ENCODE measurements at regions not wholly inside any gene's neighbourhood (a gene's known extent, or its start where the extent isn't known, plus 50 kb on each side); places are given as distances from the start of the nearest gene placed in this dataset.

- Histone ChIP-seq H3K27me3 (ENCODE audit: insufficient read depth, low read length, poor library complexity) (no peaks in the 10 kb centered on the region), H3K9me3 (ENCODE audit: insufficient read depth, low read length, severe bottlenecking) (no peaks in the 10 kb centered on the region), H4K20me1 (ENCODE audit: insufficient read depth, low read length) (no peaks in the 10 kb centered on the region), H3K79me2 (ENCODE audit: insufficient read depth, low read length) (no peaks in the 10 kb centered on the region), H3K4me1 (ENCODE audit: insufficient read depth, low read length) (no peaks in the 10 kb centered on the region), H3K9ac (ENCODE audit: low read depth, low read length) (no peak overlapping the region), H3K36me3 (ENCODE audit: insufficient read depth, low read length) (no peaks in the 10 kb centered on the region), H3K4me2 (ENCODE audit: insufficient read depth, low read length) (no peak overlapping the region), H3K27ac (ENCODE audit: low read length) (no peak overlapping the region), H3K4me3 (ENCODE audit: low read depth in 1 of 2, low read length in 2 of 2) (no peak overlapping the region), H2AFZ (ENCODE audit: low read depth, low read length) (no peak overlapping the region)
- no peak for ATAC-seq (ENCODE audit: insufficient read depth, low read depth)
- TF ChIP-seq, protein P1, sequence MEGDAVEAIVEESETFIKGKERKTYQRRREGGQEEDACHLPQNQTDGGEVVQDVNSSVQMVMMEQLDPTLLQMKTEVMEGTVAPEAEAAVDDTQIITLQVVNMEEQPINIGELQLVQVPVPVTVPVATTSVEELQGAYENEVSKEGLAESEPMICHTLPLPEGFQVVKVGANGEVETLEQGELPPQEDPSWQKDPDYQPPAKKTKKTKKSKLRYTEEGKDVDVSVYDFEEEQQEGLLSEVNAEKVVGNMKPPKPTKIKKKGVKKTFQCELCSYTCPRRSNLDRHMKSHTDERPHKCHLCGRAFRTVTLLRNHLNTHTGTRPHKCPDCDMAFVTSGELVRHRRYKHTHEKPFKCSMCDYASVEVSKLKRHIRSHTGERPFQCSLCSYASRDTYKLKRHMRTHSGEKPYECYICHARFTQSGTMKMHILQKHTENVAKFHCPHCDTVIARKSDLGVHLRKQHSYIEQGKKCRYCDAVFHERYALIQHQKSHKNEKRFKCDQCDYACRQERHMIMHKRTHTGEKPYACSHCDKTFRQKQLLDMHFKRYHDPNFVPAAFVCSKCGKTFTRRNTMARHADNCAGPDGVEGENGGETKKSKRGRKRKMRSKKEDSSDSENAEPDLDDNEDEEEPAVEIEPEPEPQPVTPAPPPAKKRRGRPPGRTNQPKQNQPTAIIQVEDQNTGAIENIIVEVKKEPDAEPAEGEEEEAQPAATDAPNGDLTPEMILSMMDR (IDR thresholded peaks at IDR 0.05; ENCODE audit: borderline replicate concordance, extremely low read depth, low read length, poor library complexity, severe bottlenecking) = no peak
- TF ChIP-seq EZH2 (IDR thresholded peaks at IDR 0.05; ENCODE audit: borderline replicate concordance, low read depth, low read length, severe bottlenecking) = no peak
- DNase-seq = no peak
These were observed 343.0 kb upstream of the PCDH15 start for GRCh38 chr10:55144001-55144400.

- no peak overlapping the region for H3K4me2 ChIP-seq (ENCODE audit: insufficient read depth, low read length)
These were observed 340.9 kb upstream of the PCDH15 start for GRCh38 chr10:55141892-55142291.

GRCh38 chr10:55137063-55137462 is 336.0 kb upstream of the PCDH15 start:
- Histone ChIP-seq H3K27ac (ENCODE audit: low read length) (no peak overlapping the region), H2AFZ (ENCODE audit: low read depth, low read length) (no peak overlapping the region), H3K79me2 (ENCODE audit: insufficient read depth, low read length) (no peaks in the 10 kb centered on the region), H3K36me3 (ENCODE audit: insufficient read depth, low read length) (no peaks in the 10 kb centered on the region), H4K20me1 (ENCODE audit: insufficient read depth, low read length) (no peaks in the 10 kb centered on the region), H3K9me3 (ENCODE audit: insufficient read depth, low read length, severe bottlenecking) (no peaks in the 10 kb centered on the region), H3K4me2 (ENCODE audit: insufficient read depth, low read length) (no peak overlapping the region), H3K27me3 (ENCODE audit: insufficient read depth, low read length, poor library complexity) (no peaks in the 10 kb centered on the region), H3K9ac (ENCODE audit: low read depth, low read length) (no peak overlapping the region), H3K4me3 (ENCODE audit: low read depth in 1 of 2, low read length in 2 of 2) (no peak overlapping the region), H3K4me1 (ENCODE audit: insufficient read depth, low read length) (no peaks in the 10 kb centered on the region)
- DNase-seq = no peak
- no peak for ATAC-seq (ENCODE audit: insufficient read depth, low read depth)
- no peak for TF ChIP-seq EZH2 (IDR thresholded peaks at IDR 0.05; ENCODE audit: borderline replicate concordance, low read depth, low read length, severe bottlenecking)
- TF ChIP-seq, protein P1 (IDR thresholded peaks at IDR 0.05; ENCODE audit: borderline replicate concordance, extremely low read depth, low read length, poor library complexity, severe bottlenecking) = no peak

More at GRCh38 chr10:55141892-55142291, 340.9 kb upstream of the PCDH15 start:
- ATAC-seq (ENCODE audit: insufficient read depth, low read depth) (no peak), DNase-seq (no peak)
- Histone ChIP-seq H3K27ac (ENCODE audit: low read length) (no peak overlapping the region), H3K4me1 (ENCODE audit: insufficient read depth, low read length) (no peaks in the 10 kb centered on the region), H3K9me3 (ENCODE audit: insufficient read depth, low read length, severe bottlenecking) (no peaks in the 10 kb centered on the region), H3K79me2 (ENCODE audit: insufficient read depth, low read length) (no peaks in the 10 kb centered on the region), H3K27me3 (ENCODE audit: insufficient read depth, low read length, poor library complexity) (no peaks in the 10 kb centered on the region), H3K36me3 (ENCODE audit: insufficient read depth, low read length) (no peaks in the 10 kb centered on the region), H3K4me3 (ENCODE audit: low read depth in 1 of 2, low read length in 2 of 2) (no peak overlapping the region), H3K9ac (ENCODE audit: low read depth, low read length) (no peak overlapping the region), H2AFZ (ENCODE audit: low read depth, low read length) (no peak overlapping the region), H4K20me1 (ENCODE audit: insufficient read depth, low read length) (no peaks in the 10 kb centered on the region)
- TF ChIP-seq, protein P1 (IDR thresholded peaks at IDR 0.05; ENCODE audit: borderline replicate concordance, extremely low read depth, low read length, poor library complexity, severe bottlenecking) = no peak
- no peak for TF ChIP-seq EZH2 (IDR thresholded peaks at IDR 0.05; ENCODE audit: borderline replicate concordance, low read depth, low read length, severe bottlenecking)

DNA sequence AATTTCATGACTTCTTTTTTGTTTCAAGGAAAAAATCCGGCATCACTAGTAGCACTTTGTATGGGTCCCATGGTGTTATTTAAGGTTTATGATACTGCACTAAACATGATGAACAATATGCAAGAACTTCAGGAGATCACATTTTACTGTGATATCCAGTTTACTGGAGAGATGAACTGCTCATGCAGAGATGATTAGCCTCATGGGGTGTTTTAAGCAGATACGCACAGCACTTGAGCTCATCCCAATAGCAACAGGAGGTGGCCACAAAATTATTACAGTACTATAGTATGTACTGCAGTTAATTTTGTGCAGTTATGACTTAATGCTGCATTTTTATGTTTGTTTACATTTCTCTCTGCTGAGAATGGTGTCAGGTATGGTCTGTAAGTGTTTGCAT is 303.7 kb upstream of the PCDH15 start:
- DNase-seq (no peak), ATAC-seq (ENCODE audit: insufficient read depth, low read depth) (no peak)
- Histone ChIP-seq H3K27ac (ENCODE audit: low read length) (no peak overlapping the region), H3K79me2 (ENCODE audit: insufficient read depth, low read length) (no peaks in the 10 kb centered on the region), H3K4me2 (ENCODE audit: insufficient read depth, low read length) (no peak overlapping the region), H2AFZ (ENCODE audit: low read depth, low read length) (no peak overlapping the region), H3K9ac (ENCODE audit: low read depth, low read length) (no peak overlapping the region), H4K20me1 (ENCODE audit: insufficient read depth, low read length) (no peaks in the 10 kb centered on the region), H3K9me3 (ENCODE audit: insufficient read depth, low read length, severe bottlenecking) (peaks cover 2% of the 10 kb centered on the region), H3K4me1 (ENCODE audit: insufficient read depth, low read length) (no peaks in the 10 kb centered on the region), H3K36me3 (ENCODE audit: insufficient read depth, low read length) (no peaks in the 10 kb centered on the region), H3K27me3 (ENCODE audit: insufficient read depth, low read length, poor library complexity) (no peaks in the 10 kb centered on the region), H3K4me3 (ENCODE audit: low read depth in 1 of 2, low read length in 2 of 2) (no peak overlapping the region)
- TF ChIP-seq, protein P1 (IDR thresholded peaks at IDR 0.05; ENCODE audit: borderline replicate concordance, extremely low read depth, low read length, poor library complexity, severe bottlenecking) = no peak
- TF ChIP-seq EZH2 (IDR thresholded peaks at IDR 0.05; ENCODE audit: borderline replicate concordance, low read depth, low read length, severe bottlenecking) = no peak

Measured in DND-41 (cell line).